ENCODE measurements at regions not wholly inside any gene's neighbourhood (a gene's known extent, or its start where the extent isn't known, plus 50 kb on each side); places are given as distances from the start of the nearest gene placed in this dataset.

- TF ChIP-seq POLR2A (IDR thresholded peaks at IDR 0.05; ENCODE audit: low read depth) (no peak), CTCF (IDR thresholded peaks at IDR 0.05) (no peak), POLR2AphosphoS5 (IDR thresholded peaks at IDR 0.05) (no peak), EP300 (IDR thresholded peaks at IDR 0.05) (no peak)
- Histone ChIP-seq H3K27me3 (no peaks in the 10 kb centered on the region), H3K27ac (replicated peaks in 1 of 4) (no peak overlapping the region), H3K4me3 (no peak overlapping the region), H3K9me3 (no peaks in the 10 kb centered on the region), H3K36me3 (no peaks in the 10 kb centered on the region), H3K4me1 (no peaks in the 10 kb centered on the region)
- intact Hi-C loops (cut with DNase I) = no loop called here
- WGBS = 73% methylated on average over 3 of the region's 3 CpGs
- no peak for DNase-seq (ENCODE audit: extremely low spot score)
Measured at GRCh38 chrX:15167826-15168225, 102.1 kb downstream of the ASB9 start.

- Histone ChIP-seq H3K4me3 (no peak overlapping the region), H3K4me1 (no peaks in the 10 kb centered on the region), H3K36me3 (no peaks in the 10 kb centered on the region), H3K27me3 (no peaks in the 10 kb centered on the region), H3K9me3 (no peaks in the 10 kb centered on the region), H3K27ac (replicated peaks in 1 of 4) (no peak overlapping the region)
- TF ChIP-seq EP300 (IDR thresholded peaks at IDR 0.05) = no peak
- TF ChIP-seq CTCF (IDR thresholded peaks at IDR 0.05) = no peak
- WGBS = 78% methylated on average over 4 of the region's 4 CpGs
- intact Hi-C loops (cut with DNase I) = no loop called here
- no peak for DNase-seq (ENCODE audit: extremely low spot score)
Measured at GRCh38 chrX:15165832-15166231, 104.1 kb downstream of the ASB9 start.

- no peaks in the 10 kb centered on the region for H3K27me3 ChIP-seq
- no peak for DNase-seq (ENCODE audit: extremely low spot score)
- intact Hi-C loops (cut with DNase I) = no loop called here
- no peak overlapping the region for H3K27ac ChIP-seq (replicated peaks in 1 of 4)
- H3K9me3 ChIP-seq = no peaks in the 10 kb centered on the region
- no peak overlapping the region for H3K4me3 ChIP-seq
- no peaks in the 10 kb centered on the region for H3K4me1 ChIP-seq
- WGBS = 69% methylated on average over 3 of the region's 3 CpGs
- TF ChIP-seq EP300 (IDR thresholded peaks at IDR 0.05) = no peak
- no peak for TF ChIP-seq CTCF (IDR thresholded peaks at IDR 0.05)
- H3K36me3 ChIP-seq = no peaks in the 10 kb centered on the region
Measured at GRCh38 chrX:15163131-15163530, 106.8 kb downstream of the ASB9 start.

GRCh38 chrX:15160558-15161095, 109.3 kb downstream of the ASB9 start:
- 70% methylated on average over 5 of the region's 5 CpGs for WGBS
- TF ChIP-seq POLR2A (IDR thresholded peaks at IDR 0.05; ENCODE audit: low read depth) (no peak), CTCF (IDR thresholded peaks at IDR 0.05) (no peak), EP300 (IDR thresholded peaks at IDR 0.05) (no peak), POLR2AphosphoS5 (IDR thresholded peaks at IDR 0.05) (no peak)

GRCh38 chrX:15158736-15159406, 111.0 kb downstream of the ASB9 start:
- TF ChIP-seq CTCF (IDR thresholded peaks at IDR 0.05) (no peak), POLR2AphosphoS5 (IDR thresholded peaks at IDR 0.05) (no peak), POLR2A (IDR thresholded peaks at IDR 0.05; ENCODE audit: low read depth) (no peak), EP300 (IDR thresholded peaks at IDR 0.05) (no peak)
- H3K4me3 ChIP-seq = no peak overlapping the region
- 78% methylated on average over 7 of the region's 7 CpGs for WGBS
- H3K9me3 ChIP-seq = no peaks in the 10 kb centered on the region
- H3K4me1 ChIP-seq = no peaks in the 10 kb centered on the region
- intact Hi-C loops (cut with DNase I) = no loop called here
- no peak for DNase-seq (ENCODE audit: extremely low spot score)
- no peak overlapping the region for H3K27ac ChIP-seq (replicated peaks in 1 of 4)
- no peaks in the 10 kb centered on the region for H3K27me3 ChIP-seq
- no peaks in the 10 kb centered on the region for H3K36me3 ChIP-seq

More at GRCh38 chrX:15160558-15161095, 109.3 kb downstream of the ASB9 start:
- DNase-seq (ENCODE audit: extremely low spot score) = no peak
- Histone ChIP-seq H3K27me3 (no peaks in the 10 kb centered on the region), H3K9me3 (no peaks in the 10 kb centered on the region), H3K36me3 (no peaks in the 10 kb centered on the region), H3K4me1 (no peaks in the 10 kb centered on the region), H3K27ac (replicated peaks in 1 of 4) (no peak overlapping the region), H3K4me3 (no peak overlapping the region)
- intact Hi-C loops (cut with DNase I) = no loop called here
